C4-2B (cell line): ENCODE measurements at regions not wholly inside any gene's neighbourhood (a gene's known extent, or its start where the extent isn't known, plus 50 kb on each side); places are given as distances from the start of the nearest gene placed in this dataset.

ENCODE experiments used
- CTCF ChIP-seq: fragments of 450-650 bp; conservative IDR thresholded peaks from 2 replicates; pipeline ENCODE4 v1.5.1; 2017; ENCODE audit warnings: mild to moderate bottlenecking
- ZFX ChIP-seq: fragments of 450-650 bp; IDR thresholded peaks from 2 replicates; pipeline ENCODE4 v1.6.1; 2017

GRCh38 chr3:181442066-181442465 lies 269.7 kb upstream of the SOX2 start:
- TF ChIP-seq CTCF: no peak
- TF ChIP-seq ZFX: no peak
